ENCODE measurements at regions not wholly inside any gene's neighbourhood (a gene's known extent, or its start where the extent isn't known, plus 50 kb on each side); places are given as distances from the start of the nearest gene placed in this dataset.

- no peak overlapping the region for H3K9ac ChIP-seq (replicated peaks; ENCODE audit: extremely low read depth, insufficient read depth, low read length)
- no peak overlapping the region for H2AFZ ChIP-seq (ENCODE audit: low read depth, low read length)
- ChIA-PET POLR2A (no interaction called here), CTCF (no interaction called here)
- no peak overlapping the region for H3K27ac ChIP-seq (ENCODE audit: insufficient read depth, low read depth, low read length)
- H3K4me2 ChIP-seq (ENCODE audit: insufficient read depth, low read length), result no peak overlapping the region
- TF ChIP-seq, protein P1, sequence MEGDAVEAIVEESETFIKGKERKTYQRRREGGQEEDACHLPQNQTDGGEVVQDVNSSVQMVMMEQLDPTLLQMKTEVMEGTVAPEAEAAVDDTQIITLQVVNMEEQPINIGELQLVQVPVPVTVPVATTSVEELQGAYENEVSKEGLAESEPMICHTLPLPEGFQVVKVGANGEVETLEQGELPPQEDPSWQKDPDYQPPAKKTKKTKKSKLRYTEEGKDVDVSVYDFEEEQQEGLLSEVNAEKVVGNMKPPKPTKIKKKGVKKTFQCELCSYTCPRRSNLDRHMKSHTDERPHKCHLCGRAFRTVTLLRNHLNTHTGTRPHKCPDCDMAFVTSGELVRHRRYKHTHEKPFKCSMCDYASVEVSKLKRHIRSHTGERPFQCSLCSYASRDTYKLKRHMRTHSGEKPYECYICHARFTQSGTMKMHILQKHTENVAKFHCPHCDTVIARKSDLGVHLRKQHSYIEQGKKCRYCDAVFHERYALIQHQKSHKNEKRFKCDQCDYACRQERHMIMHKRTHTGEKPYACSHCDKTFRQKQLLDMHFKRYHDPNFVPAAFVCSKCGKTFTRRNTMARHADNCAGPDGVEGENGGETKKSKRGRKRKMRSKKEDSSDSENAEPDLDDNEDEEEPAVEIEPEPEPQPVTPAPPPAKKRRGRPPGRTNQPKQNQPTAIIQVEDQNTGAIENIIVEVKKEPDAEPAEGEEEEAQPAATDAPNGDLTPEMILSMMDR (IDR thresholded peaks at IDR 0.05; ENCODE audit: extremely low read depth in 1 of 2, insufficient read depth in 1 of 2, low read depth in 1 of 2, low read length in 2 of 2), result no peak
- TF ChIP-seq MAX (IDR thresholded peaks at IDR 0.05; ENCODE audit: insufficient read depth, insufficient read length) (no peak), EZH2 (IDR thresholded peaks at IDR 0.05; ENCODE audit: borderline replicate concordance, low read depth, low read length, severe bottlenecking) (no peak), POLR2AphosphoS5 (IDR thresholded peaks at IDR 0.05; ENCODE audit: insufficient read depth, low read depth, low read length) (no peak), GATA2 (IDR thresholded peaks at IDR 0.05; ENCODE audit: insufficient read depth, insufficient read length, low read depth, low read length) (no peak)
- H3K4me3 ChIP-seq (replicated peaks in 1 of 3; ENCODE audit: insufficient read depth in 1 of 3, low read depth in 1 of 3, low read length in 3 of 3), result no peak overlapping the region
- H4K20me1 ChIP-seq (replicated peaks; ENCODE audit: control insufficient read depth, extremely low read depth, insufficient read depth, low read length), result no peaks in the 10 kb centered on the region
- H3K9me3 ChIP-seq (replicated peaks; ENCODE audit: control insufficient read depth, insufficient read depth, low read length), result no peaks in the 10 kb centered on the region
- no peaks in the 10 kb centered on the region for H3K9me1 ChIP-seq (replicated peaks; ENCODE audit: control insufficient read depth, extremely low read depth, insufficient read depth, low read length)
- H3K27me3 ChIP-seq (ENCODE audit: control insufficient read depth in 2 of 2, insufficient read depth in 2 of 2, low read length in 2 of 2), result no peaks in the 10 kb centered on the region
- no peaks in the 10 kb centered on the region for H3K4me1 ChIP-seq (ENCODE audit: control insufficient read depth, extremely low read depth, insufficient read depth, low read length)
- no TSS peak for BruUV-seq (replicated peaks)
- no peaks in the 10 kb centered on the region for H3K36me3 ChIP-seq (ENCODE audit: control insufficient read depth in 2 of 2, extremely low read depth in 1 of 2, insufficient read depth in 2 of 2, low read length in 2 of 2)
- dilution Hi-C loops (cut with MboI; ENCODE audit: extremely low pct_ligation_motif_present, low sequenced_read_pairs), result no loop called here
- no peaks in the 10 kb centered on the region for H3K79me2 ChIP-seq (ENCODE audit: control insufficient read depth, insufficient read depth, low read length)
- intact Hi-C loops (cut with micrococcal nuclease), result no loop called here
- no peak for DNase-seq (ENCODE audit: low read depth, low spot score)
- FAIRE-seq, result no peak
Measured at GRCh38 chr10:58967551-58968388, 208.7 kb upstream of the PHYHIPL start.

Data from endothelial cell of umbilical vein (primary cell).